K562 (cell line): ENCODE measurements at regions not wholly inside any gene's neighbourhood (a gene's known extent, or its start where the extent isn't known, plus 50 kb on each side); places are given as distances from the start of the nearest gene placed in this dataset.
"Not testable (repeated sequence)": the region's sequence is repeated elsewhere in the genome, so short reads cannot be mapped to it uniquely, and the experiment has no call there.

Source experiments
- BMI1 ChIP-seq: fragments of 150-350 bp; IDR thresholded peaks from 2 replicates; pipeline ENCODE4 v1.6.1; 2014; ENCODE audit warnings: low read length
- ZKSCAN8 ChIP-seq: fragments of 200-800 bp; sonication (Bioruptor generic); IDR thresholded peaks from 2 replicates; pipeline ENCODE4 v1.6.1; 2016; ENCODE audit warnings: missing genetic modification characterization, missing compliant biosample characterization
- ZNF12 ChIP-seq: sonication (generic); formaldehyde crosslinking; IDR thresholded peaks from 2 replicates; pipeline ENCODE4 v1.4.0; 2020; ENCODE audit warnings: mild to moderate bottlenecking, missing genetic modification reagents

- TF ChIP-seq ZNF12 (CRISPR knock-in tag); ZKSCAN8; BMI1: not testable (repeated sequence)
These were observed 253.7 kb downstream of the ISL1 start for GRCh38 chr5:51636973-51637372.
